AG09309 (cell line): ENCODE measurements at regions not wholly inside any gene's neighbourhood (a gene's known extent, or its start where the extent isn't known, plus 50 kb on each side); places are given as distances from the start of the nearest gene placed in this dataset.

ENCODE experiments used
- DNase-seq: peaks from one replicate; pipeline ENCODE4 v3.0.0-alpha.2; 2010; ENCODE audit warnings: low read depth
- H3K4me3 ChIP-seq: 2 replicates; pipeline ENCODE4 v1.5.1; 2011; ENCODE audit warnings: mild to moderate bottlenecking, low read depth, low read length, moderate library complexity; ENCODE audit not compliant: control insufficient read depth
- TF ChIP-seq, protein P1 (sequence below): IDR thresholded peaks from 2 replicates; pipeline ENCODE4 v1.5.1; 2011; ENCODE audit warnings: mild to moderate bottlenecking, low read depth, low read length, inconsistent platforms; ENCODE audit not compliant: insufficient read depth, control insufficient read depth; ENCODE audit errors: missing control alignments

DNA sequence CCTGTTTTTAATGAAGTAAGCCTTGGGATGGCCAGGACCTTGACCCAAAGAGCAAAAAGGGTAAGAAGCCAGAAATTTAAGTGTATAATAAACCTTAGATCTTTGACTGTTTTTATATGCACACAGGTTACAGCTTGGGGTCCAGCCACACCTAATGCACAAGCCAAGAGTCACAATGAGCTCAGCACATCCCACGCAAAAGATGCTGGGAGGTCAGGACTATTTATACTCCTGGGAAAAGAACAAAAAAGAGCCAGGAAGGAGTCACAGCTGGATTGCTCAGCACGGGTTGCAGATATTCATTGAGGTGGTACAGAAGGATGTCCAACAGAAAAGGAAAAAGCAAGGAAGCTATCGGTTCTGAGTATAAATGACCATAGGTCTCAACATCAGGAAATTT, 536.3 kb downstream of the NTRK3 start:
- H3K4me3 ChIP-seq, result no peak overlapping the region
- TF ChIP-seq, protein P1, sequence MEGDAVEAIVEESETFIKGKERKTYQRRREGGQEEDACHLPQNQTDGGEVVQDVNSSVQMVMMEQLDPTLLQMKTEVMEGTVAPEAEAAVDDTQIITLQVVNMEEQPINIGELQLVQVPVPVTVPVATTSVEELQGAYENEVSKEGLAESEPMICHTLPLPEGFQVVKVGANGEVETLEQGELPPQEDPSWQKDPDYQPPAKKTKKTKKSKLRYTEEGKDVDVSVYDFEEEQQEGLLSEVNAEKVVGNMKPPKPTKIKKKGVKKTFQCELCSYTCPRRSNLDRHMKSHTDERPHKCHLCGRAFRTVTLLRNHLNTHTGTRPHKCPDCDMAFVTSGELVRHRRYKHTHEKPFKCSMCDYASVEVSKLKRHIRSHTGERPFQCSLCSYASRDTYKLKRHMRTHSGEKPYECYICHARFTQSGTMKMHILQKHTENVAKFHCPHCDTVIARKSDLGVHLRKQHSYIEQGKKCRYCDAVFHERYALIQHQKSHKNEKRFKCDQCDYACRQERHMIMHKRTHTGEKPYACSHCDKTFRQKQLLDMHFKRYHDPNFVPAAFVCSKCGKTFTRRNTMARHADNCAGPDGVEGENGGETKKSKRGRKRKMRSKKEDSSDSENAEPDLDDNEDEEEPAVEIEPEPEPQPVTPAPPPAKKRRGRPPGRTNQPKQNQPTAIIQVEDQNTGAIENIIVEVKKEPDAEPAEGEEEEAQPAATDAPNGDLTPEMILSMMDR, result no peak
- no peak for DNase-seq

DNA sequence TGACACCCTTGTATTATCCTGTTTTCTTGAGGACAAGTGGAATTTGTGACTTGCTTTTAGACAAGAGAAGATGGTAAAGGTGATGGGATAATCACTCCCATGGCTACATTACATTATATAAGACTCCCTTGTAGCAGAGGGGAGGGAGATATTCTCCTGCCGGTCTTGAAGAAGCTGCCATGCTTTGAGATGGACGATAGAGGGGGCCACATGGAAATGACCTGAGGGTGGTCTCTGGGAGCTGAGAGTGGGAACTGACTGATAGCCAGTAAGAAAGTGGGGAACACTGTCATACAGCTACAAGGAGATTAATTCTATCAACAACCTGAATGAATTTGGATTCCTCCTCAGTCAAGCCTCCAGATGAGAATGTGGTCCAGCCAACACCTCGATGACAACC, 540.1 kb downstream of the NTRK3 start:
- no peak overlapping the region for H3K4me3 ChIP-seq
- DNase-seq, result no peak
- TF ChIP-seq, protein P1, result no peak

DNA sequence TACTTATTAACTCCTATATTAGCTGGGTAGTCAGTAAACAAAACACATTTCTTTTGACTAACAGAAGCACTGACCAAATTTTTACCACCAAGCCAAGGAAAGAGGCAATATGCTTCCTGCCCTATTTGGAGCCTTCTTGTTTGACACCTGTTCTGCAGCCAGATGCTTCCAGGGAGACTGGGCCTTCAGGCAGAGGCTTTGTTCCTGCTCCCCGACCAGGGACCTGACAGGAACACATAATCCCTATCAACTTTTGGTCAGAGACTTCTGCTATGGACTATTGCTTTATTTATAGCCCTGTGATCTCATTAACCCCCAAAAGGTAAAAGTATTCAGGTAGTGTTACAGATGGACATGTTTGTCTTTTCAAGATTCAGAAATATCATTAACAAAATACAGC, 541.3 kb downstream of the NTRK3 start:
- no peak overlapping the region for H3K4me3 ChIP-seq
- TF ChIP-seq, protein P1, result no peak
- DNase-seq, result no peak

DNA sequence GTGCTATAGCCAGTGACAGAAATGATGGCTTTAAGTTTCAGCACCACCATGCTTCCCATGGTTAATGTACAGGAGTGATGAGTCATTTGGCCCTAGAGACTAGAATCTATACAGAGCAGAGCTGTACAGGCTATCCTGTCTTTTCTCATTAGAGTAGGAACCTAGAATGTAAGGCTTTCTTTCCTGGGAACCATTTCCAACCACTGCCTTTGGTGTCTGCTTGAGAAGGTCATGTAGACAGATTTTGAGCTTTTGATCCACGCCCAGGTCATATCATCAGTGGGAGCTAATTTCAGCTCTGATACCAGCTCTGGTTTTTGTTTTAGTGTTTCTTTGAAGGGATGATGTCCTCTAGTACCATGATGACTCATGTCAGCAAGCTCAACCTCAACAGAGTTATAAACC, 543.1 kb downstream of the NTRK3 start:
- TF ChIP-seq, protein P1, result no peak

DNA sequence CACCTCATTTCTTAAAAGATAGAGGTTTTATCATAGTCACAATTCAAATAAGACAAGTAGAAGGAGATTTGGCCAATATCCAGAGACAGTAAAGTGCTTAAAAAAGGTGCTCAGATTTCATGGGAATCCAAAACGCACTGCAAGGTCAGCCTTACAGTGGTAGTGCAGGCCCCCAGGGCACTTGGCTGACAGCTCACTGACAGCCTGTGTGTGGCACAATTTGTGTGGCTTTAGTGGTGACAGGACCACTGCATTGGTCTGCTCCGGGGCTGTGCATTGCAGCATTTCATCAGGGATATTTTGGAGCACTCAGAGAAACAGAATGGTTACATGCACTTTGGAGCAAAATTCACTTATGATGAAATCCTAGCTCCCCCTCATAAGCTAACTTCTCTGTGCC, 544.3 kb downstream of the NTRK3 start:
- TF ChIP-seq, protein P1, result no peak
- DNase-seq, result no peak
- no peak overlapping the region for H3K4me3 ChIP-seq

More for the DNA sequence above, 543.1 kb downstream of the NTRK3 start:
- no peak overlapping the region for H3K4me3 ChIP-seq
- no peak for DNase-seq

DNA sequence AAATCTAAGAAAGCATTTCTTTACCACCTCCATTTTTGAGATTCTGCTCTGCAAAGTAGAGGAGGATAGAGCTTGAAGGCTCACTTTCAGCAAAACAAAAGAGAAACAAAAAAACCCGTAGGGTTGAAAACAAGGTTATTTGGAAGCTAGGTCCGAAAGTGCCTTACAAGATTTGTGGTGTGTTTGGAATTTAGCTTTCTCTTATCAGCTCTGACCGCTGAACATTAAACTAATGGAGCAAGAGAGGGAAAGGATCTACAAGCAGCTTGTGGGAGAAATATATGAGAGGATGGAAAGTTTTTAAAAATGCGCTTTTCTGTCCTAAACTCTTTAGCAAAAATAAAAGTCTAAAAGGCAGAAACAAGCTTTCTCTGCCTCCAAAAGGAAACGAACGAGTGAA, 545.5 kb downstream of the NTRK3 start:
- H3K4me3 ChIP-seq, result no peak overlapping the region
- TF ChIP-seq, protein P1, result no peak
- no peak for DNase-seq

DNA sequence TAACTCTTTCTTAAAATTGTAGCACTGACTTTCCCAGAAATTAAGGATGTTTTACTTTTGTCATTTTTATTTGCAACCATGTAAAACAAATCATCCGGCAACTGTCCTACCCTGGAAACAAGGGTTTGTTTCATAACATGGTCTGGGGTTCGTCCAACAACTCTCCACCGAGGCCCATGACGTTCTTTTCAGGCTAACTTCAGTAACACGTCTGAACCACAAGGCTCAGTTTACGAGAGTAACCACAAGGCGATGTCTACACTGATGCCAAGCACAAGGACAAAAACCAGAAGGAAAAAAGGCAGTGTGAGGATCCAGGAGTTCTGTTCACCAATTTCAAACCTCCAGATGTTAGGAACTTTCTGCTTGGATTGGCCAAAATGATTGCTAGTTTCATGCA, 546.1 kb downstream of the NTRK3 start:
- H3K4me3 ChIP-seq, result no peak overlapping the region
- TF ChIP-seq, protein P1, result no peak
- DNase-seq, result peak; percentile 77
